HepG2 (cell line): ENCODE measurements at regions not wholly inside any gene's neighbourhood (a gene's known extent, or its start where the extent isn't known, plus 50 kb on each side); places are given as distances from the start of the nearest gene placed in this dataset.

ENCODE experiments used
- CCAR2 ChIP-seq: fragments of 200-400 bp; formaldehyde crosslinking; optimal IDR thresholded peaks from 2 replicates; pipeline ENCODE3; 2018; ENCODE audit warnings: low read depth, mild to moderate bottlenecking, low read length, moderate library complexity
- CSRNP2 ChIP-seq: sonication (generic); formaldehyde crosslinking; conservative IDR thresholded peaks from 2 replicates; pipeline ENCODE4 v1.8.0; 2022; ENCODE audit warnings: low read depth, missing genetic modification reagents
- HNRNPH1 ChIP-seq: fragments of 200-400 bp; formaldehyde crosslinking; optimal IDR thresholded peaks from 2 replicates; pipeline ENCODE3; 2017; ENCODE audit warnings: mild to moderate bottlenecking, low read depth, low read length
- PRDM15 ChIP-seq: sonication (generic); formaldehyde crosslinking; IDR thresholded peaks from 2 replicates; pipeline ENCODE4 v1.4.0; 2020; ENCODE audit warnings: missing genetic modification reagents
- THAP7 ChIP-seq: sonication (generic); formaldehyde crosslinking; IDR thresholded peaks from 2 replicates; pipeline ENCODE4 v1.8.1; 2023; ENCODE audit warnings: mild to moderate bottlenecking, missing genetic modification reagents
- ZNF337 ChIP-seq: sonication (generic); formaldehyde crosslinking; IDR thresholded peaks from 2 replicates; pipeline ENCODE4 v1.5.1; 2020; ENCODE audit warnings: missing genetic modification reagents, low read depth, mild to moderate bottlenecking, borderline replicate concordance
- ZNF574 ChIP-seq: sonication (generic); formaldehyde crosslinking; IDR thresholded peaks from 2 replicates; pipeline ENCODE4 v1.4.0; 2020; ENCODE audit warnings: missing genetic modification reagents

- TF ChIP-seq HNRNPH1 (no peak), THAP7 (CRISPR knock-in tag) (no peak), CSRNP2 (CRISPR knock-in tag) (no peak), ZNF337 (CRISPR knock-in tag) (no peak), ZNF574 (CRISPR knock-in tag) (no peak), CCAR2 (no peak), PRDM15 (CRISPR knock-in tag) (no peak)
These were observed 251.9 kb upstream of the ZNF32 start (continued) for GRCh38 chr10:43900571-43900970.
